Upper lobe of left lung (tissue), 4 donors: ENCODE measurements at regions not wholly inside any gene's neighbourhood (a gene's known extent, or its start where the extent isn't known, plus 50 kb on each side); places are given as distances from the start of the nearest gene placed in this dataset.

Experiments
- CTCF ChIP-seq, 6 experiments: fragments of 450-650 bp in 4 of 6; fragments of 200-600 bp in 2 of 6; sonication (generic) in 2 of 6; IDR thresholded peaks; one replicate each; pipeline ENCODE4 v1.5.1; 2016 to 2019; ENCODE audit warnings: antibody characterized with exemption in 6 of 6
- POLR2A ChIP-seq, 4 donors: fragments of 450-650 bp; IDR thresholded peaks; one replicate each; pipeline ENCODE4 v1.5.1; 2016 to 2017; ENCODE audit warnings: antibody characterized with exemption in 4 of 4, mild to moderate bottlenecking in 2 of 4
- POLR2AphosphoS5 ChIP-seq, 2 donors: sonication (generic); formaldehyde crosslinking; IDR thresholded peaks; one replicate each; pipeline ENCODE4 v1.5.1; 2017; ENCODE audit warnings: antibody characterized with exemption in 2 of 2

- TF ChIP-seq CTCF (IDR thresholded peaks at IDR 0.05): no peak
- TF ChIP-seq POLR2AphosphoS5 (IDR thresholded peaks at IDR 0.05): no peak
- no peak for TF ChIP-seq POLR2A (IDR thresholded peaks at IDR 0.05)
Measured at GRCh38 chr7:26609082-26609481, 255.3 kb downstream of the SKAP2 start.
